ENCODE measurements at regions not wholly inside any gene's neighbourhood (a gene's known extent, or its start where the extent isn't known, plus 50 kb on each side); places are given as distances from the start of the nearest gene placed in this dataset.

- no peak for TF ChIP-seq CTCF (IDR thresholded peaks at IDR 0.05)
- no peak for TF ChIP-seq POLR2A (IDR thresholded peaks at IDR 0.05)
Observed at GRCh38 chr2:129438501-129439057, 540.9 kb upstream of the RAB6C start.

Measured in thyroid gland (tissue), 4 donors.